ENCODE measurements at regions not wholly inside any gene's neighbourhood (a gene's known extent, or its start where the extent isn't known, plus 50 kb on each side); places are given as distances from the start of the nearest gene placed in this dataset.

DNA sequence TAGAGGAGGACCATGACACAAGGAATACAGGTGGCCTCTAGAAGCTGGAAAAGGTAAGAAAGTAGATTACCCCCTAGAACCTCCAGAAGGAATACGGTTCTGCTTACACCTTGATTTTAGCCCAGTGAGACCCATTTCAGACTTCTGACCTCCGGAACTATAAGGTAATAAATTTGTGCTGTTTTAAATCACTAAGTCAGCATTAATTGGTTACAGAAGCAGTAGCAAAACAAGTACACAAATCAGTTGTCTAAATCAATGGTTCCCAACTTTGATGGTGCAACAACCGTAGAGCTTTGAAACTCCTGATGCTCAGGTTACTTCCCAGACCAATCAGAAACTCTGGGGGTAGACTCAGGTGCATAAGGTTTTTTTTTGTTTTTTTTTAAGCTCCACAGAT is 113.6 kb downstream of the RTL9 start:
- DNase-seq (ENCODE audit: insufficient read length, low spot score): no peak
- TF ChIP-seq, protein P1, sequence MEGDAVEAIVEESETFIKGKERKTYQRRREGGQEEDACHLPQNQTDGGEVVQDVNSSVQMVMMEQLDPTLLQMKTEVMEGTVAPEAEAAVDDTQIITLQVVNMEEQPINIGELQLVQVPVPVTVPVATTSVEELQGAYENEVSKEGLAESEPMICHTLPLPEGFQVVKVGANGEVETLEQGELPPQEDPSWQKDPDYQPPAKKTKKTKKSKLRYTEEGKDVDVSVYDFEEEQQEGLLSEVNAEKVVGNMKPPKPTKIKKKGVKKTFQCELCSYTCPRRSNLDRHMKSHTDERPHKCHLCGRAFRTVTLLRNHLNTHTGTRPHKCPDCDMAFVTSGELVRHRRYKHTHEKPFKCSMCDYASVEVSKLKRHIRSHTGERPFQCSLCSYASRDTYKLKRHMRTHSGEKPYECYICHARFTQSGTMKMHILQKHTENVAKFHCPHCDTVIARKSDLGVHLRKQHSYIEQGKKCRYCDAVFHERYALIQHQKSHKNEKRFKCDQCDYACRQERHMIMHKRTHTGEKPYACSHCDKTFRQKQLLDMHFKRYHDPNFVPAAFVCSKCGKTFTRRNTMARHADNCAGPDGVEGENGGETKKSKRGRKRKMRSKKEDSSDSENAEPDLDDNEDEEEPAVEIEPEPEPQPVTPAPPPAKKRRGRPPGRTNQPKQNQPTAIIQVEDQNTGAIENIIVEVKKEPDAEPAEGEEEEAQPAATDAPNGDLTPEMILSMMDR (IDR thresholded peaks at IDR 0.05; ENCODE audit: insufficient read depth, missing control alignments): no peak
- FAIRE-seq: no peak

DNA sequence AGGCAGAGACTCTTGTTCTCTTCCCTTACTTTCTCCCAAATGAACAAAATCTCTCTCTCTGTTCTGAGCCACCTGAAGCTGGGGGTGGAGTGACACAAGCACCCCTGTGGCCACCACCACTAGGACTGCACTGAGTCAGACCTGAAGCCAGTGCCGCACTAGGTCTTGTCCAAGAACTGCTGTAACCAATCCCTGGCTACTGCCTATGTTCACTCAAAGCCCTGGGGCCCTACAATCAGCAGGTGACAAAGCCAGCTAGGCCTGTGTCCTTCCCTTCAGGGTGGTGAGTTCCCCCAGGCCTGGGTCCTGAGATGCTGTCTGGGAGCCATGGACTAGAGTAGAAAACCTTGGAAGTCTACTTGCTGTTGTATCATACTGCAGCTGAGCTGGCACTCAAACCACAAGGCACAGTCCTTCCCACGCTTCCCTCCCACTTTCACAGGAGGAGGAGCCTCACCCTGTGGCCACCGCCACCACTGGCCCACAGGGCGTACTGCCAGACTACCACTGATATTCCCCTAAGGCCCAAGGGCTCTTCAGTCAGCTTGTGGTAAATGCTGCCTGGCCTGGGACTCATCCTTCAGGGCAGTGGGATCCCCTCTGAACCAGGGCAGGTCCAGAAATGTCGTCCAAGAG is 119.1 kb downstream of the RTL9 start:
- TF ChIP-seq, protein P1 (IDR thresholded peaks at IDR 0.05; ENCODE audit: insufficient read depth, missing control alignments): no peak
- FAIRE-seq: no peak
- DNase-seq (ENCODE audit: insufficient read length, low spot score): no peak

DNA sequence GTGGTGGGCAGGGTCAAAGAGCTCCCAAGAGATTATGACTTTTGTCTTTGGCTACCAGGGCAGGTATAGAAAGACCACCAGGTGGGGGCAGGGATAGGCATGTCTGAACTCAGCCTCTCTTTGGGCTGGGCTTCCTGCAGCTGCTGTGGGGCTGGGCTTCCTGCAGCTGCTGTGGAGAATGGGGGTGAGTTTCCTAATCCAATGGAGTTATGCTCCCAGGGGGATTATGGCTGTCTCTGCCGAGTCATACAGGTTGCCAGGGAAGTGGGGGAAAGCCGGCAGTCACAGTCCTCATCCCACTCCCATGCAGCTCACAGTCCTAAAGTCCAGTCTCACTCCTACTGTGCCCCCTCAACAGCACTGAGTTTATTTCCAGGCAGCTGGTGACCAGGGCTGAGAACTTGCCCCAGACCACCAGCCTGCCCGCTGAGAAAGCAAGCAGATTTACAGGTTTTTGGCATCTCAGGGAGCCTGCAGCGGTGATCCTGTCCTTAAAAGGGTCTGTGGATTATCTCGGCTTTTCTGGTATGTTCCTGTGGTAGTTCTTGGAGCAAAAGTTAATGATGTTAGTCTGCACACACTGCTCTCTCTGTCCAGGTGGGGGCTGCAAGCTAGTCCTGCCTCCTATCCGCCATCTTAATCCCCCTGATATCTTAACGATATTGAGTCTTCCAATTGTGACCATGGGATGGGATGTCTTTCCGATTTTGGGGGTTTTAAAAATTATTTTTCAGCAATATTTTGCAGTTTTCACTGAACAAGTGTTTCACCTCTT is 133.4 kb downstream of the RTL9 start:
- DNase-seq (ENCODE audit: insufficient read length, low spot score): no peak
- no peak for FAIRE-seq
- TF ChIP-seq, protein P1 (IDR thresholded peaks at IDR 0.05; ENCODE audit: insufficient read depth, missing control alignments): no peak

DNA sequence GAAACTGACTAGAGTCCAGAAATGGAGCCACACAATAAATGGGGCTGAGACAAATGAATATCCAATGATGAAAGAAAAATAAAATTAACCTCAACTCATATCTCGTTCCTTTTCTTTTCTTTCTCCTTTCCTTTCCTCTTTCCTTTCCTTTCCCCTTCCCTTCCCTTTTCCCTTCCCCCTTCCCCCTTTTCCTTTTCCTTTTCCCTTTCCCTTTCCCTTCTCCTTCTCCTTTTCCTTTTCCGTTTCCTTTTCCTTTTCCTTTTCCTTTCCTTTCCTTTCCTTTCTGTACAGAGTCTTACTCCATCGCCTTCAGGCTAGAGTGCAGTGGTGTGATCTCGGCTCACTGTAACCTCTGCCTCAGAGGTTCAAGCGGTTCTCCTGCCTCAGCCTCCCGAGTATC is 146.3 kb downstream of the RTL9 start:
- TF ChIP-seq, protein P1 (IDR thresholded peaks at IDR 0.05; ENCODE audit: insufficient read depth, missing control alignments): no peak
- FAIRE-seq (no peak), DNase-seq (ENCODE audit: insufficient read length, low spot score) (no peak)

DNA sequence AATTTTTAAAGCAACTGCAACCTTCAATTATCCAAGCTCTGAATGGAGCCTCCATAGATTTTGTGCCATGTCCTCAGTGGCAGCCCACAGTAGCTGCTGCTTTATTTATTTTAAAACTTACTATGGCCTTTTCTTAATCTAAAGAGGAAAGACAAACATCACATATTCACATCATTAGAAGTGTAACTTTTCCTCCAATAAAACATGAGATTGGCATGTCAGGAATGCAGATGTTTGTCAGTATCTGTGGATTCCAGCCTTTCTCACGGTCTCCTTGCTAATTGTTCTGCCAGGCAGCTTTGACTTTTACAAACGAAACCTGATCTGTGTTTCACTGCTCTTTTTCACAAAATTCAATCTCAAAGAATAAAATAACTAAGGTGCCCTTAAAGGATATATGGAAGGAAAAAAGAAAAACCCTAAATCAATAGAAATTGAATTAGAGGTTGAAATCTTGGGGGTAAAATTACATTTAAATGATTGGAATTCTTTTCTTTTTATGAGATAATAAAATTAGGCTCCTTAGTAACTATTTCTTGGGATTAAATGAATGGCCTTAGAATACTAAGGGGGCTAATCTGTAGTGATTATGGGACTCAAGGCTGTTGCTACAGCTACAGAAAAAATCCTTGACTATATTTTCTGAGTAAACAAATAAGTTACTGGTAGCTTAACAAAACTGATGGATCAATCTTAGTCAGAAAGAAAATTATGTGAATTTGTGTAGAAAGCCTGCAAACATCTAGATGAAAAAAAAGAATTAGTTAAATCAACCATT is 151.3 kb downstream of the RTL9 start:
- DNase-seq (ENCODE audit: insufficient read length, low spot score) (no peak), FAIRE-seq (no peak)
- TF ChIP-seq, protein P1 (IDR thresholded peaks at IDR 0.05; ENCODE audit: insufficient read depth, missing control alignments): no peak

DNA sequence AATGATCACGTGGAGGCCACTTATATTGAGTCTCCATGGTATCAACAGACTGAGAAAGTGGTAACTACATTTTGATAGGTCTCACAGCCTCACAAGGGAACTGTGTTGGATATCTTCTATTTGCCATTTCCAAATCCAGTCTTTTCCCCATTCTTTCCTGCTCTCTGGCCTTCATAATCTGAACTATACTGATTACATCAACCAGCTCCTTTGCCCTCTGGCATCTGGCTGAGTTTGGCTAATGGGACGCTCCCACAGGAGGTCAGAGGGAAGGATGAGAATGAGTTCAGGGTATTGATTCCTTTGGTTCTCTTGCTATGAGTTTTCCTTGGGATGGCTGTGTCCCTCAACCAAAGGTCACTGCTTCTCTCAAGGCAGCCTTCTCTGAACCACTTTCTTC is 152.6 kb downstream of the RTL9 start:
- TF ChIP-seq, protein P1 (IDR thresholded peaks at IDR 0.05; ENCODE audit: insufficient read depth, missing control alignments): no peak
- FAIRE-seq (no peak), DNase-seq (ENCODE audit: insufficient read length, low spot score) (no peak)

All from D721Med (cell line).